ENCODE measurements at regions not wholly inside any gene's neighbourhood (a gene's known extent, or its start where the extent isn't known, plus 50 kb on each side); places are given as distances from the start of the nearest gene placed in this dataset.
"Not testable (repeated sequence)": the region's sequence is repeated elsewhere in the genome, so short reads cannot be mapped to it uniquely, and the experiment has no call there.

DNA sequence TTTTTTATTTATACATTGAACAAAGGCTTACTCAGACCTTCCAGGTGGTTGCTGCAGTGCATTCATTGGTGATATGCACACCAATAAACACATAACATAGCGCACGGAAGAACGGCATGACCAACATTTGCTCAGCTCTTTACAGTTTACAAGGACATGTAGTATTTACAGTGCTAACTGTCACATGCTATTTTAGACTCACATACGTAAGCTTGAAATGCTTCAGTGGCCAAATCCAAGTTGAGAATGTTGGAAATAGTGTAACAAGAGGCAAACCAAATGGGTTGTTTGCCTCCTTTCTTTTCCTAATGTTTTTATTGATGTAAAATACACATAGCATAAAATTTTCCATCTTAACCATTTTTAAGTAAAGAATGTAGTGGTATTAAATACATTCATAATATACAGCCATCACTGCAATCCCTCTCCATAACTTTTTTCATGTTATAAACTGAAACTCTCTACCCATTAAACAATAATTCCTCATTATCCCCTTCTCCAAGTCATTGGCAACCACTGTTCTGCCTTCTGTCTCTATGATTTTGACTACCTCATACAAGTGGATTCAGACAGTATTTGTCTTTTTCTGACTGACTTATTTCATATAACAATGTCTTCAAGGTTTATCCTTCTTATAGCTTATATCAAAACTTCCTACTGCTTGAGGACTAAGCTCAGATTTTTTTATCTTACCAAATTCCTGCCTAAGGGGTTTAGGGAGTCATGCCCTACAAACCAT is 1722.9 kb upstream of the AGA start:
- Histone ChIP-seq H2AFZ (ENCODE audit: insufficient read depth, low read depth, low read length, poor library complexity, severe bottlenecking) (no peak overlapping the region), H3K9ac (ENCODE audit: insufficient read depth, low read length, poor library complexity, severe bottlenecking) (no peak overlapping the region), H3K4me3 (replicated peaks in 1 of 3; ENCODE audit: low read depth in 2 of 3, low read length in 3 of 3) (no peak overlapping the region), H3K36me3 (replicated peaks in 1 of 2; ENCODE audit: control insufficient read depth in 1 of 2, insufficient read depth in 2 of 2, low read length in 2 of 2) (no peaks in the 10 kb centered on the region), H3K4me1 (ENCODE audit: control insufficient read depth in 1 of 2, insufficient read depth in 2 of 2, low read length in 2 of 2) (no peaks in the 10 kb centered on the region), H3K9me3 (replicated peaks in 1 of 2; ENCODE audit: control insufficient read depth in 1 of 2, insufficient read depth in 1 of 2, low read length in 2 of 2) (peaks cover 3 to 7% of the 10 kb centered on the region in 2 donors), H3K79me2 (ENCODE audit: insufficient read depth, low read length) (no peaks in the 10 kb centered on the region), H3K27ac (ENCODE audit: low read depth in 1 of 2, low read length in 2 of 2) (no peak overlapping the region), H3K27me3 (ENCODE audit: control insufficient read depth in 2 of 2, insufficient read depth in 2 of 2, low read length in 2 of 2) (no peaks in the 10 kb centered on the region), H4K20me1 (ENCODE audit: insufficient read depth, low read length) (no peaks in the 10 kb centered on the region), H3K4me2 (replicated peaks; ENCODE audit: extremely low read depth, low read length, poor library complexity, severe bottlenecking) (no peak overlapping the region)
- intact Hi-C loops (cut with micrococcal nuclease), result no loop called here
- Mint-ChIP-seq H3K27ac (no peak overlapping the region), H3K4me1 (no peaks in the 10 kb centered on the region), H3K9me3 (peaks cover 12 to 38% (median 23%) of the 10 kb centered on the region in 7 donors), H3K36me3 (no peaks in the 10 kb centered on the region), H3K4me3 (no peak overlapping the region), H3K27me3 (ENCODE audit: low read depth in 3 of 3) (no peaks in the 10 kb centered on the region)
- TF ChIP-seq, protein P1, sequence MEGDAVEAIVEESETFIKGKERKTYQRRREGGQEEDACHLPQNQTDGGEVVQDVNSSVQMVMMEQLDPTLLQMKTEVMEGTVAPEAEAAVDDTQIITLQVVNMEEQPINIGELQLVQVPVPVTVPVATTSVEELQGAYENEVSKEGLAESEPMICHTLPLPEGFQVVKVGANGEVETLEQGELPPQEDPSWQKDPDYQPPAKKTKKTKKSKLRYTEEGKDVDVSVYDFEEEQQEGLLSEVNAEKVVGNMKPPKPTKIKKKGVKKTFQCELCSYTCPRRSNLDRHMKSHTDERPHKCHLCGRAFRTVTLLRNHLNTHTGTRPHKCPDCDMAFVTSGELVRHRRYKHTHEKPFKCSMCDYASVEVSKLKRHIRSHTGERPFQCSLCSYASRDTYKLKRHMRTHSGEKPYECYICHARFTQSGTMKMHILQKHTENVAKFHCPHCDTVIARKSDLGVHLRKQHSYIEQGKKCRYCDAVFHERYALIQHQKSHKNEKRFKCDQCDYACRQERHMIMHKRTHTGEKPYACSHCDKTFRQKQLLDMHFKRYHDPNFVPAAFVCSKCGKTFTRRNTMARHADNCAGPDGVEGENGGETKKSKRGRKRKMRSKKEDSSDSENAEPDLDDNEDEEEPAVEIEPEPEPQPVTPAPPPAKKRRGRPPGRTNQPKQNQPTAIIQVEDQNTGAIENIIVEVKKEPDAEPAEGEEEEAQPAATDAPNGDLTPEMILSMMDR (IDR thresholded peaks at IDR 0.05), result no peak
- DNase-seq, result no peak
- WGBS (ENCODE audit: insufficient coverage), result no CpG with 5 or more reads among the region's 4 CpGs

DNA sequence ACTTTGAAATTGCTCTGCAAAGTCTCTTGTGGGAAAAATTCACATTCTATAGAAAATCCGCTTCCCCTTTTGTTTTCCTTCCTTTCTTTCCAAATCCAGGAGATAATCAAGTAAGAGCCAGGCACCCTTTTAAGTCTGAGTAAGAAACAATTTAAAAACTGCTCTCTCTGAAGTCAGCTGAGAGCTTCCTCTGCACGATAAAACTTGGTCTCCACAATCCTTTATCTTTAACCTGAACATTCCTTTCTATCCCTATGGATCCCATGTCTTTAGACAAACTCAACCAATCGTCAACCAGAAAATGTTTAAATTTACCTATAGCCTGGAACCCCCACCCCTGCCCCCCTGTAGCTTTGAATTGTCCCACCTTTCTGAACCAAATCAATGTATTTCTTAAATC is 1723.6 kb upstream of the AGA start:
- no peak overlapping the region for H3K4me3 ChIP-seq (replicated peaks in 1 of 3; ENCODE audit: low read depth in 2 of 3, low read length in 3 of 3)
- no peaks in the 10 kb centered on the region for H3K27me3 Mint-ChIP-seq (ENCODE audit: low read depth in 3 of 3)
- no peaks in the 10 kb centered on the region for H3K79me2 ChIP-seq (ENCODE audit: insufficient read depth, low read length)
- H3K36me3 ChIP-seq (replicated peaks in 1 of 2; ENCODE audit: control insufficient read depth in 1 of 2, insufficient read depth in 2 of 2, low read length in 2 of 2), result no peaks in the 10 kb centered on the region
- H3K27me3 ChIP-seq (ENCODE audit: control insufficient read depth in 2 of 2, insufficient read depth in 2 of 2, low read length in 2 of 2), result no peaks in the 10 kb centered on the region
- H3K4me2 ChIP-seq (replicated peaks; ENCODE audit: extremely low read depth, low read length, poor library complexity, severe bottlenecking), result no peak overlapping the region
- intact Hi-C loops (cut with micrococcal nuclease), result no loop called here
- H2AFZ ChIP-seq (ENCODE audit: insufficient read depth, low read depth, low read length, poor library complexity, severe bottlenecking), result no peak overlapping the region
- H3K27ac ChIP-seq (ENCODE audit: low read depth in 1 of 2, low read length in 2 of 2), result no peak overlapping the region
- H4K20me1 ChIP-seq (ENCODE audit: insufficient read depth, low read length), result no peaks in the 10 kb centered on the region
- 72% methylated on average over 2 of the region's 3 CpGs for WGBS (ENCODE audit: insufficient coverage)
- peaks cover 5 to 7% of the 10 kb centered on the region in 2 donors for H3K9me3 ChIP-seq (replicated peaks in 1 of 2; ENCODE audit: control insufficient read depth in 1 of 2, insufficient read depth in 1 of 2, low read length in 2 of 2)
- TF ChIP-seq, protein P1 (IDR thresholded peaks at IDR 0.05), result no peak
- H3K4me1 Mint-ChIP-seq, result no peaks in the 10 kb centered on the region
- no peak overlapping the region for H3K27ac Mint-ChIP-seq
- peaks cover 14 to 32% (median 23%) of the 10 kb centered on the region in 7 donors for H3K9me3 Mint-ChIP-seq
- H3K9ac ChIP-seq (ENCODE audit: insufficient read depth, low read length, poor library complexity, severe bottlenecking), result no peak overlapping the region
- no peak for DNase-seq
- no peaks in the 10 kb centered on the region for H3K4me1 ChIP-seq (ENCODE audit: control insufficient read depth in 1 of 2, insufficient read depth in 2 of 2, low read length in 2 of 2)
- no peaks in the 10 kb centered on the region for H3K36me3 Mint-ChIP-seq
- no peak overlapping the region for H3K4me3 Mint-ChIP-seq

DNA sequence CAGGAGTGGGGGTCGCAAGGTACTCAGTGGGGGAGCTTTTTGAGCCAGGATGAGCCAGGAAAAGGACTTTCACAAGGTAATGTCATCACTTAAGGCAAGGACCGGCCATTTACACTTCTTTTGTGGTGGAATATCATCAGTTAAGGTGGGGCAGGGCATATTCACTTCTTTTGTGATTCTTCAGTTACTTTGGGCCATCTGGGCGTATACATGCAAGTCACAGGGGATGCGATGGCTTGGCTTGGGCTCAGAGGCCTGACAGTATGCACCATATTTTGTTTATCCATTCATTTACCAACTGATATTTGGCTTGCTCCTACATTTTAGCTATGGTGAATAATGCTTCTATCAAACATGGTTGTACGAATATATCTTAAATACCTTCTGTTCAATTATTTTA is 1728.1 kb upstream of the AGA start:
- H3K9ac ChIP-seq (ENCODE audit: insufficient read depth, low read length, poor library complexity, severe bottlenecking); H3K27ac Mint-ChIP-seq: not testable (repeated sequence)

More for the DNA sequence above, 1728.1 kb upstream of the AGA start:
- H3K4me1 Mint-ChIP-seq; H4K20me1 ChIP-seq (ENCODE audit: insufficient read depth, low read length); H3K4me1 ChIP-seq (ENCODE audit: control insufficient read depth in 1 of 2, insufficient read depth in 2 of 2, low read length in 2 of 2); H3K4me2 ChIP-seq (replicated peaks; ENCODE audit: extremely low read depth, low read length, poor library complexity, severe bottlenecking); DNase-seq; H2AFZ ChIP-seq (ENCODE audit: insufficient read depth, low read depth, low read length, poor library complexity, severe bottlenecking); H3K79me2 ChIP-seq (ENCODE audit: insufficient read depth, low read length); H3K36me3 ChIP-seq (replicated peaks in 1 of 2; ENCODE audit: control insufficient read depth in 1 of 2, insufficient read depth in 2 of 2, low read length in 2 of 2); H3K27ac ChIP-seq (ENCODE audit: low read depth in 1 of 2, low read length in 2 of 2); intact Hi-C loops (cut with micrococcal nuclease); H3K27me3 ChIP-seq (ENCODE audit: control insufficient read depth in 2 of 2, insufficient read depth in 2 of 2, low read length in 2 of 2); H3K4me3 ChIP-seq (replicated peaks in 1 of 3; ENCODE audit: low read depth in 2 of 3, low read length in 3 of 3); H3K36me3 Mint-ChIP-seq; H3K27me3 Mint-ChIP-seq (ENCODE audit: low read depth in 3 of 3); H3K4me3 Mint-ChIP-seq: not testable (repeated sequence)
- H3K9me3 Mint-ChIP-seq, result peaks cover 18 to 37% (median 26%) of the 10 kb centered on the region in 7 donors
- no CpG with 5 or more reads among the region's 5 CpGs for WGBS (ENCODE audit: insufficient coverage)
- peaks cover 7 to 11% of the 10 kb centered on the region in 2 donors for H3K9me3 ChIP-seq (replicated peaks in 1 of 2; ENCODE audit: control insufficient read depth in 1 of 2, insufficient read depth in 1 of 2, low read length in 2 of 2)

Measured in CD14-positive monocyte (primary cell).